H9 (cell line): ENCODE measurements at regions not wholly inside any gene's neighbourhood (a gene's known extent, or its start where the extent isn't known, plus 50 kb on each side); places are given as distances from the start of the nearest gene placed in this dataset.

Source experiments
- DNase-seq: peaks from one replicate; pipeline ENCODE4 v3.0.0-alpha.2; 2017
- H2AFZ ChIP-seq: one replicate; pipeline ENCODE4 v1.6.1; 2013; ENCODE audit warnings: mild to moderate bottlenecking, low read length, control low read depth, moderate library complexity
- H2AK5ac ChIP-seq: 2 replicates; pipeline ENCODE4 v1.6.1; 2013; ENCODE audit warnings: low read length, control low read depth, mixed read lengths; ENCODE audit not compliant: insufficient read length
- H2BK120ac ChIP-seq: one replicate; pipeline ENCODE4 v1.6.1; 2013; ENCODE audit warnings: low read depth, mild to moderate bottlenecking, low read length, control low read depth, inconsistent platforms; ENCODE audit not compliant: poor library complexity, severe bottlenecking
- H2BK12ac ChIP-seq: 2 replicates; pipeline ENCODE4 v1.6.1; 2013; ENCODE audit warnings: low read length, control low read depth, mixed read lengths, low read depth; ENCODE audit not compliant: insufficient read length
- H2BK15ac ChIP-seq: 2 replicates; pipeline ENCODE4 v1.6.1; 2013; ENCODE audit warnings: low read depth, low read length, control low read depth
- H2BK20ac ChIP-seq: one replicate; pipeline ENCODE4 v1.6.1; 2013; ENCODE audit warnings: low read depth, mild to moderate bottlenecking, low read length, control low read depth, inconsistent platforms; ENCODE audit not compliant: poor library complexity, severe bottlenecking
- H2BK5ac ChIP-seq: 2 replicates; pipeline ENCODE4 v1.6.1; 2013; ENCODE audit warnings: low read length, control low read depth, mixed read lengths; ENCODE audit not compliant: insufficient read length
- H3K14ac ChIP-seq: 2 replicates; pipeline ENCODE4 v1.6.1; 2013; ENCODE audit warnings: low read length, control low read depth; ENCODE audit not compliant: insufficient read depth
- H3K18ac ChIP-seq: 2 replicates; pipeline ENCODE4 v1.6.1; 2013; ENCODE audit warnings: low read depth, mild to moderate bottlenecking, mixed read lengths, low read length, control low read depth; ENCODE audit not compliant: insufficient read length
- H3K23ac ChIP-seq: 2 replicates; pipeline ENCODE4 v1.6.1; 2013; ENCODE audit warnings: low read length, control low read depth, mixed read lengths, low read depth; ENCODE audit not compliant: insufficient read length
- H3K23me2 ChIP-seq: 2 replicates; pipeline ENCODE4 v1.6.1; 2013; ENCODE audit warnings: low read depth, mild to moderate bottlenecking, mixed read lengths, low read length, control low read depth; ENCODE audit not compliant: insufficient read length, poor library complexity, severe bottlenecking
- H3K27ac ChIP-seq: 2 replicates; pipeline ENCODE4 v1.5.1; 2013; ENCODE audit warnings: low read length, control low read depth, mixed read lengths, low read depth; ENCODE audit not compliant: insufficient read length
- H3K27me3 ChIP-seq: 2 replicates; pipeline ENCODE4 v1.6.1; 2013; ENCODE audit warnings: low read length, control low read depth, inconsistent platforms; ENCODE audit not compliant: insufficient read depth
- H3K4ac ChIP-seq: 2 replicates; pipeline ENCODE4 v1.6.1; 2013; ENCODE audit warnings: low read depth, mild to moderate bottlenecking, control low read depth, inconsistent platforms, low read length, moderate library complexity
- H3K4me1 ChIP-seq: 2 replicates; pipeline ENCODE4 v1.6.1; 2013; ENCODE audit warnings: low read length, control low read depth, inconsistent platforms; ENCODE audit not compliant: insufficient read depth
- H3K4me2 ChIP-seq: 2 replicates; pipeline ENCODE4 v1.6.1; 2013; ENCODE audit warnings: low read length, control low read depth, mixed read lengths; ENCODE audit not compliant: insufficient read length, insufficient read depth
- H3K56ac ChIP-seq: 2 replicates; pipeline ENCODE4 v1.6.1; 2013; ENCODE audit warnings: low read depth, mild to moderate bottlenecking, mixed read lengths, low read length, control low read depth; ENCODE audit not compliant: insufficient read length
- H3K79me1 ChIP-seq: 2 replicates; pipeline ENCODE4 v1.6.1; 2013; ENCODE audit warnings: low read depth, mild to moderate bottlenecking, moderate library complexity, low read length, control low read depth, inconsistent platforms; ENCODE audit not compliant: insufficient read depth, poor library complexity, severe bottlenecking
- H3K79me2 ChIP-seq: 2 replicates; pipeline ENCODE4 v1.6.1; 2013; ENCODE audit warnings: low read length, control low read depth, inconsistent platforms; ENCODE audit not compliant: insufficient read depth
- H3K9ac ChIP-seq: 2 replicates; pipeline ENCODE4 v1.6.1; 2013; ENCODE audit warnings: low read length, control low read depth, mixed read lengths; ENCODE audit not compliant: insufficient read length; ENCODE audit errors: extremely low read depth
- H3K9me3 ChIP-seq: one replicate; pipeline ENCODE4 v1.6.1; 2013; ENCODE audit warnings: low read depth, low read length, inconsistent platforms; ENCODE audit not compliant: control insufficient read depth
- H3T11ph ChIP-seq: one replicate; pipeline ENCODE4 v1.6.1; 2013; ENCODE audit warnings: mild to moderate bottlenecking, low read length, control low read depth, inconsistent platforms
- H4K20me1 ChIP-seq: one replicate; pipeline ENCODE4 v1.6.1; 2013; ENCODE audit not compliant: control insufficient read depth, insufficient read length, insufficient read depth
- H4K5ac ChIP-seq: 2 replicates; pipeline ENCODE4 v1.6.1; 2013; ENCODE audit warnings: low read depth, mild to moderate bottlenecking, mixed read lengths, low read length, control low read depth; ENCODE audit not compliant: insufficient read length
- H4K8ac ChIP-seq: replicated peaks from 2 replicates; pipeline ENCODE4 v1.6.1; 2013; ENCODE audit warnings: low read length, control low read depth, mixed read lengths, low read depth; ENCODE audit not compliant: insufficient read length
- H4K91ac ChIP-seq: 2 replicates; pipeline ENCODE4 v1.6.1; 2013; ENCODE audit warnings: low read depth, mild to moderate bottlenecking, moderate library complexity, mixed read lengths, low read length, control low read depth; ENCODE audit not compliant: insufficient read length
- H3K27ac Mint-ChIP-seq, 3 experiments: 2 replicates in 2 of 3; 3 replicates in 1 of 3; pipeline ENCODE4 v1.8.0; 2020 to 2021; ENCODE audit warnings: mixed read lengths in 3 of 3, mild to moderate bottlenecking in 1 of 3, moderate library complexity in 1 of 3
- H3K27me3 Mint-ChIP-seq: 2 replicates; pipeline ENCODE4 v1.8.0; 2021; ENCODE audit warnings: low read depth, mild to moderate bottlenecking, moderate library complexity, mixed read lengths
- H3K36me3 Mint-ChIP-seq, 3 experiments: 2 replicates in 2 of 3; 3 replicates in 1 of 3; pipeline ENCODE4 v1.8.0; 2020 to 2021; ENCODE audit warnings: low read depth in 3 of 3, mixed read lengths in 3 of 3; ENCODE audit not compliant: insufficient read depth in 1 of 3
- H3K4me1 Mint-ChIP-seq, 2 experiments: 2 replicates each; pipeline ENCODE4 v1.8.0; 2020; ENCODE audit warnings: mixed read lengths in 2 of 2
- H3K4me3 Mint-ChIP-seq, 2 experiments: 2 replicates in 1 of 2; 3 replicates in 1 of 2; pipeline ENCODE4 v1.8.0; 2020 to 2021; ENCODE audit warnings: mild to moderate bottlenecking in 2 of 2, mixed read lengths in 2 of 2, moderate library complexity in 1 of 2
- H3K9me3 Mint-ChIP-seq, 2 experiments: 2 replicates in 1 of 2; 3 replicates in 1 of 2; pipeline ENCODE4 v1.8.0; 2020; ENCODE audit warnings: mild to moderate bottlenecking in 2 of 2, mixed read lengths in 2 of 2, moderate library complexity in 1 of 2
- CTCF ChIP-seq: fragments of 200-600 bp; sonication (generic); conservative IDR thresholded peaks from 3 replicates; pipeline ENCODE4 v1.8.0; 2021; ENCODE audit warnings: antibody characterized with exemption, mild to moderate bottlenecking
- WGBS: extraction: QIAGEN DNeasy Blood & Tissue Kit; methylation state at CpG from one replicate; pipeline ENCODE4 v1.1.7; 2013; ENCODE audit warnings: missing lambda C conversion rate, low lambda C conversion rate, mixed read lengths; ENCODE audit not compliant: insufficient read length; ENCODE audit errors: extremely low coverage; 5-methylcytosine and 5-hydroxymethylcytosine counted together

DNA sequence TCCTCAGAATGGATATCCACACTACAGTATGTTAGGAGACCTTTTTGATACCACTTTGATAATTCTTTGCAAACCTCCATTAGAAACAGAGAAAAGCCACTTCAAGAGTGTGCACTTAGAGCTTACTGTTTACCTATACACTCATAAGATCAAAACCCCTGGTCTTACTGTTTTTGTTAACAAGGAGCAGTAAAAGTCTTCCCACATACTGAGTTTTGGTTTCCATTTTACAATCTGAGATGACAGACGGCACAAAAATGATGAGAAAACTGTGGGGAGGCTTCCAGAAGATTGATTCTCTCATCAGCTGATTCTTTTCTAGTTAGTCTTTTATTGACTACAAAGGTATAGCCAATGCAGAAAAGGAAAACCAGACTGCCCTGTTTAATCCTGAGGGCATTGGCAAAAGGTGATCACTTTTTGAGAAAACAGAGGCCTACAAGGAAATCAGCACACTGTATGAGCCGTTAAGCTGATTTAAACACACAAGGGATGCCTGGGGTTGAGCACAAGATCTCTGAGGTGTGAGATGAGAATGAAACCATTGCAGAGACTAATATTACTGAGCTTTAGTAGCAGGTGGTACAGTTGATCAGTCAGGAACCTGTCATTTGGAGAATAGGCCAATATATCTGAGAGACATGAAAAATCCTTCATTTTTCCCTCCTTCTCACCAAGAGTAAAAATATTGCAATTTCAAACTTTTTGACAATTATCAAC is 368.6 kb downstream of the GRB14 start:
- Histone ChIP-seq H2BK5ac (no peak overlapping the region), H4K91ac (no peak overlapping the region), H3K79me2 (no peaks in the 10 kb centered on the region), H4K20me1 (no peaks in the 10 kb centered on the region), H3K4me2 (no peak overlapping the region), H3K79me1 (no peaks in the 10 kb centered on the region), H2BK20ac (no peak overlapping the region), H3K4me1 (no peaks in the 10 kb centered on the region), H3K4ac (no peak overlapping the region), H3K18ac (no peak overlapping the region), H4K5ac (no peak overlapping the region), H2BK15ac (no peak overlapping the region), H3K23ac (no peak overlapping the region), H3K14ac (no peak overlapping the region), H2BK12ac (no peak overlapping the region), H3K9me3 (no peaks in the 10 kb centered on the region), H2AK5ac (no peak overlapping the region), H3T11ph (no peak overlapping the region), H3K9ac (no peak overlapping the region), H3K56ac (no peak overlapping the region), H4K8ac (no peak overlapping the region), H2AFZ (no peak overlapping the region), H3K23me2 (no peaks in the 10 kb centered on the region), H2BK120ac (no peak overlapping the region), H3K27ac (no peak overlapping the region), H3K27me3 (no peaks in the 10 kb centered on the region)
- WGBS = no CpG with 5 or more reads among the region's 2 CpGs
- H3K4me3 Mint-ChIP-seq = no peak overlapping the region
- H3K9me3 Mint-ChIP-seq = no peaks in the 10 kb centered on the region
- H3K4me1 Mint-ChIP-seq = no peaks in the 10 kb centered on the region
- H3K36me3 Mint-ChIP-seq = no peaks in the 10 kb centered on the region
- H3K27me3 Mint-ChIP-seq = no peaks in the 10 kb centered on the region
- no peak for DNase-seq
- TF ChIP-seq CTCF = no peak
- no peak overlapping the region; a peak in 1 of 7 replicates for H3K27ac Mint-ChIP-seq
